Activated CD4-positive, CD25-positive, alpha-beta regulatory T cell treated with anti-CD3 and anti-CD28 coated beads, Interleukin-2, amount 50 U/mL, for 24 hours (primary cell): ENCODE measurements at regions not wholly inside any gene's neighbourhood (a gene's known extent, or its start where the extent isn't known, plus 50 kb on each side); places are given as distances from the start of the nearest gene placed in this dataset.
"Not testable (repeated sequence)": the region's sequence is repeated elsewhere in the genome, so short reads cannot be mapped to it uniquely, and the experiment has no call there.

Source experiments
- ATAC-seq, 2 donors: fragments of 150-1000 bp; cut with Tn5 transposase; one replicate each; pipeline ENCODE4 v1.10.0; 2021; ENCODE audit warnings: mild to moderate bottlenecking in 1 of 2, moderate library complexity in 1 of 2

GRCh38 chr12:124474709-124475108 is 92.7 kb downstream of the NCOR2 start:
- no peak for ATAC-seq

GRCh38 chr12:124472690-124473279 is 94.6 kb downstream of the NCOR2 start:
- ATAC-seq = no peak

GRCh38 chr12:124471828-124472227 is 95.6 kb downstream of the NCOR2 start:
- ATAC-seq = no peak

- no peak for ATAC-seq
Measured at GRCh38 chr12:124470806-124471205, 96.6 kb downstream of the NCOR2 start.

GRCh38 chr12:124470139-124470538 is 97.3 kb downstream of the NCOR2 start:
- no peak for ATAC-seq

GRCh38 chr12:124469193-124469888 is 98.1 kb downstream of the NCOR2 start:
- ATAC-seq = peak; percentile 14 to 25

- ATAC-seq = not testable (repeated sequence)
Measured at GRCh38 chr12:124467549-124467948, 99.9 kb downstream of the NCOR2 start.

- ATAC-seq = peak; percentile 98
Measured at GRCh38 chr12:124466216-124467128, 100.9 kb downstream of the NCOR2 start.

- ATAC-seq = no peak
Measured at GRCh38 chr12:124465473-124465872, 101.9 kb downstream of the NCOR2 start.

- ATAC-seq = no peak
Measured at GRCh38 chr12:124464830-124465229, 102.6 kb downstream of the NCOR2 start.

GRCh38 chr12:124464062-124464461 is 103.3 kb downstream of the NCOR2 start:
- ATAC-seq = no peak

GRCh38 chr12:124463341-124463921 is 104.0 kb downstream of the NCOR2 start:
- no peak for ATAC-seq

- ATAC-seq = no peak
Measured at GRCh38 chr12:124462750-124463149, 104.7 kb downstream of the NCOR2 start.

GRCh38 chr12:124461851-124462623 is 105.4 kb downstream of the NCOR2 start:
- ATAC-seq = no peak

- ATAC-seq = no peak
Measured at GRCh38 chr12:124461241-124461673, 106.2 kb downstream of the NCOR2 start.

GRCh38 chr12:124460771-124461170 is 106.6 kb downstream of the NCOR2 start:
- no peak for ATAC-seq

- no peak for ATAC-seq
Measured at GRCh38 chr12:124459852-124460645, 107.4 kb downstream of the NCOR2 start.

- ATAC-seq = no peak
Measured at GRCh38 chr12:124458992-124459851, 108.2 kb downstream of the NCOR2 start.

GRCh38 chr12:124458220-124458991 is 109.0 kb downstream of the NCOR2 start:
- ATAC-seq = no peak
